Stomach (tissue), 8 donors: ENCODE measurements at regions not wholly inside any gene's neighbourhood (a gene's known extent, or its start where the extent isn't known, plus 50 kb on each side); places are given as distances from the start of the nearest gene placed in this dataset.

Source experiments
- DNase-seq, 2 donors: peaks; one replicate each; pipeline versions ENCODE4 v3.0.0 to v3.0.0-alpha.2; 2013 to 2019
- H3K27ac ChIP-seq, 5 donors: fragments of 200-600 bp in 4 of 5; sonication (generic) in 4 of 5; one replicate each; pipeline ENCODE4 v1.5.1; 2013 to 2019; ENCODE audit warnings: mild to moderate bottlenecking in 1 of 5, moderate library complexity in 1 of 5
- H3K27me3 ChIP-seq, 3 donors: fragments of 200-600 bp; sonication (generic); one replicate each; pipeline ENCODE4 v1.5.1; 2017 to 2019; ENCODE audit warnings: mixed run types in 1 of 3
- H3K36me3 ChIP-seq, 4 donors: fragments of 200-600 bp; sonication (generic); 1 replicate in 3 of 4; 2 replicates in 1 of 4; pipeline ENCODE4 v1.5.1; 2016 to 2019
- H3K4me1 ChIP-seq, 4 donors: fragments of 200-600 bp; sonication (generic); one replicate each; pipeline ENCODE4 v1.5.1; 2016 to 2019
- H3K4me3 ChIP-seq, 4 donors: fragments of 200-600 bp; sonication (generic) in 3 of 4; one replicate each; pipeline ENCODE4 v1.5.1; 2016 to 2019; ENCODE audit warnings: mild to moderate bottlenecking in 1 of 4
- H3K9me3 ChIP-seq, 4 donors: fragments of 200-600 bp; sonication (generic); one replicate each; pipeline ENCODE4 v1.5.1; 2016 to 2019
- EP300 ChIP-seq: sonication (generic); formaldehyde crosslinking; IDR thresholded peaks from one replicate; pipeline ENCODE4 v1.6.1; 2017; ENCODE audit warnings: antibody characterized with exemption
- POLR2A ChIP-seq, 4 donors: fragments of 450-650 bp; IDR thresholded peaks; one replicate each; pipeline ENCODE4 v1.6.1; 2016; ENCODE audit warnings: antibody characterized with exemption in 4 of 4, control low read depth in 2 of 4, mild to moderate bottlenecking in 1 of 4, moderate library complexity in 1 of 4
- POLR2AphosphoS5 ChIP-seq, 3 donors: sonication (generic); formaldehyde crosslinking; IDR thresholded peaks; one replicate each; pipeline ENCODE4 v1.6.1; 2016; ENCODE audit warnings: antibody characterized with exemption in 3 of 3
- WGBS, 5 donors: extraction: QIAGEN DNeasy Blood & Tissue Kit in 3 of 5; methylation state at CpG; one replicate each; pipeline versions ENCODE4 v1.1.5 to v1.1.7; 2013 to 2018; 5-methylcytosine and 5-hydroxymethylcytosine counted together
- intact Hi-C: fragments of 100-400 bp; cut with DNase I; formaldehyde crosslinking; loops from one replicate; pipeline ENCODE4 v1.15.1; 2023; ENCODE audit warnings: low total_unique reads
- TF ChIP-seq, protein P1 (sequence below), 7 experiments: fragments of 450-650 bp in 4 of 7; fragments of 200-600 bp in 3 of 7; sonication (generic) in 3 of 7; IDR thresholded peaks; one replicate each; pipeline ENCODE4 v1.5.1; 2016 to 2019; ENCODE audit warnings: antibody characterized with exemption in 7 of 7, control low read depth in 2 of 7, mild to moderate bottlenecking in 1 of 7
- donor health status: healthy with polysubstance abuse.
- donor health status: Bipolar disorder and iron deficiency.
- donor health status: healthy.

DNA sequence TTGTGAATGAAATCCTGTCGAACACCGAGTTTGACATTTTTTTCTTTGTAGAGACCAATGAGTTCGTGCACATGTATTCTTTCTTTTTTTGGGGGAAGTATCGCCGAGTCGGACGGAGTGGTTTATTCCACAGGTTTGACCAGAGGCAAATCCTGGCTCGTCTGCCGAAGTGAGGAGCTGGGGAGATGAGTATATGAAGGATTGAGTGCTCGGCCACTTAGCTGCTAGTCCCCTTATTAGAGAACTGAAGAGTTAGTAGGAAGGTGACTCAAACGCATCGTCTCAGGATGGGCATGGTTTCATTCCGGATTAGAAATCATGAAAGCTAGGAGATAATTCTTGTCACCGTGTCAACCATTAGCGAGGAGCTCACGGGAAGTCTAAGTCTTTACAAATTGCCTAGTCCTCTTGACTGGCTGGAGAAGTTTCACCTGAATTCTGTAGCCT is 154.7 kb upstream of the GOLIM4 start:
- no peaks in the 10 kb centered on the region for H3K36me3 ChIP-seq
- H3K4me3 ChIP-seq: peak overlapping the region; percentile 47 to 88 (median 74)
- H3K27ac ChIP-seq: peak overlapping the region in 2 of 5 donors; percentile 76 to 79
- peaks cover 9 to 31% (median 27%) of the 10 kb centered on the region in 4 donors for H3K4me1 ChIP-seq
- peaks cover 0 to 4% (median 2%) of the 10 kb centered on the region in 4 donors for H3K9me3 ChIP-seq
- TF ChIP-seq, protein P1, sequence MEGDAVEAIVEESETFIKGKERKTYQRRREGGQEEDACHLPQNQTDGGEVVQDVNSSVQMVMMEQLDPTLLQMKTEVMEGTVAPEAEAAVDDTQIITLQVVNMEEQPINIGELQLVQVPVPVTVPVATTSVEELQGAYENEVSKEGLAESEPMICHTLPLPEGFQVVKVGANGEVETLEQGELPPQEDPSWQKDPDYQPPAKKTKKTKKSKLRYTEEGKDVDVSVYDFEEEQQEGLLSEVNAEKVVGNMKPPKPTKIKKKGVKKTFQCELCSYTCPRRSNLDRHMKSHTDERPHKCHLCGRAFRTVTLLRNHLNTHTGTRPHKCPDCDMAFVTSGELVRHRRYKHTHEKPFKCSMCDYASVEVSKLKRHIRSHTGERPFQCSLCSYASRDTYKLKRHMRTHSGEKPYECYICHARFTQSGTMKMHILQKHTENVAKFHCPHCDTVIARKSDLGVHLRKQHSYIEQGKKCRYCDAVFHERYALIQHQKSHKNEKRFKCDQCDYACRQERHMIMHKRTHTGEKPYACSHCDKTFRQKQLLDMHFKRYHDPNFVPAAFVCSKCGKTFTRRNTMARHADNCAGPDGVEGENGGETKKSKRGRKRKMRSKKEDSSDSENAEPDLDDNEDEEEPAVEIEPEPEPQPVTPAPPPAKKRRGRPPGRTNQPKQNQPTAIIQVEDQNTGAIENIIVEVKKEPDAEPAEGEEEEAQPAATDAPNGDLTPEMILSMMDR (IDR thresholded peaks at IDR 0.05): no peak
- TF ChIP-seq POLR2AphosphoS5 (IDR thresholded peaks at IDR 0.05) (no peak), EP300 (no peak), POLR2A (IDR thresholded peaks at IDR 0.05) (no peak)
- intact Hi-C loops: no loop called here
- WGBS, 5 donors: 4 to 11% (median 6%) methylated on average over 16 of the region's 16 CpGs
- peaks cover 0 to 42% (median 20%) of the 10 kb centered on the region in 3 donors for H3K27me3 ChIP-seq
- no peak for DNase-seq

DNA sequence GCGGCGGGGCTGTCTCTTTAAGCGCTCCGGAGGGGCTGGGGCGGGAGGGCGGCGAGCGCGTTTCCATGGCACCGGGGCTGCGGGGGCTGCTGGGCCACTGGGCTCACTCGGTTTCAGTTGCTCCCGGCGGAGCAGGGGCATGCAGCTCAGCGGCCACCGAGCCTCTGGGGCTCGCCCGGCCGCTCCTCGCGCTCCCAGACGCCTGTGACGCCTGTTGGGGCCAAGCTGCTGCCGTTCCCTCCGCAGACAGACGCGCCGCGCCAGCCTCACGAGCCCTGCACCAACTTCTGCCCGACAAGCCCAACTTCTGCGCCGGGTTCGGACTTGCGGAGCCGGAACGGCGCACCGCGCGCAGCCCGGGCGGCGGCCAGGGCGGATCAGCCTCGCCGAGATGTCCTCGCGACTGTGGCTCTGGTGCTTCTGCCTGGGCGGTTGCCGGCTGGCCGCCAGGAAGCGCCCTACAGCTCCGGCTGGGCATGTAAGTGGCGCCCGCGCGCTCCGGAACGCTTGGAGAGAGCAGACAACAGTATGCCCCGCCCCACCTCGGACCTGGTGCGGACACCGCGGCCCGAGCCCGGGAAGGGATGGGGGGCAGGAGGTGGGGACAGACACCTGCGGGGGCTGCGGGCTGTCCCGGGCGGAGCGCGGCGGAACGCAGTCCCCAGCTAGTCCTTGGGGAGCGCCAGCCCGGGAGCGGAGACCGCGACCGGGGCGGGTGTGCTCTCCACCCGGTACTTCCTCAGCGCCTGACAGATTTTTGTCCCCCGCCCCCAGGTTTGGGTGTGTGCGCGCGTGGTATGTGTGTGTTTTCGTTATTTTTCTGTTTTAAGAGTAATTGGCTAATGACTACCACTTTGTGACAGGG is 154.1 kb upstream of the GOLIM4 start:
- TF ChIP-seq POLR2AphosphoS5 (IDR thresholded peaks at IDR 0.05): no peak
- TF ChIP-seq EP300: no peak
- TF ChIP-seq POLR2A (IDR thresholded peaks at IDR 0.05): no peak
- TF ChIP-seq, protein P1 (IDR thresholded peaks at IDR 0.05): no peak
- intact Hi-C loops: no loop called here
- Histone ChIP-seq H3K4me1 (peaks cover 9 to 31% (median 27%) of the 10 kb centered on the region in 4 donors), H3K27me3 (peaks cover 0 to 42% (median 20%) of the 10 kb centered on the region in 3 donors), H3K9me3 (no peaks in the 10 kb centered on the region), H3K36me3 (no peaks in the 10 kb centered on the region), H3K4me3 (peak overlapping the region; percentile 47 to 88 (median 74)), H3K27ac (peak overlapping the region; percentile 45 to 79 (median 72))
- DNase-seq: peak; percentile 70 to 93
- WGBS, 5 donors: 0 to 1% (median 0%) methylated on average over 26 to 89 of the region's 89 CpGs

DNA sequence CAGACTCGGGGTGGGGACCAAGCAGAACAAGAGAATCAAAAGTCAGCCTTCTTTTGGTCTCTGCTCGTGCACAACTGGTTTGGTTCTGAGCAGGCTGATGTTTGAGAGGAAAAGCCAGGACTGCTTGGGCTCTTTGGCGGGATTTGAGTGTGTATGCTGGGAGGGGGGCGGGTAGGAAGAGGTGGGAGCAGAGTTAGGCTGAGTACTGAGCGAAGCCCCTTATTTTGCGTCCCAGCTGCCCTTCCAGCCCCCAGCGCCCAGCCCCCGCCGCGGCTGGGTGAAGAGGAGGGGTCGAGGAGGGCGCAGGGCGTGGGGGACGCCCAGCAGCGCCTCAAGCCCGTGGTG is 153.5 kb upstream of the GOLIM4 start:
- TF ChIP-seq POLR2AphosphoS5 (IDR thresholded peaks at IDR 0.05): no peak
- TF ChIP-seq POLR2A (IDR thresholded peaks at IDR 0.05): no peak
- TF ChIP-seq, protein P1 (IDR thresholded peaks at IDR 0.05): no peak
- TF ChIP-seq EP300: no peak
- WGBS, 5 donors: 0 to 2% (median 1%) methylated on average over 9 to 16 of the region's 16 CpGs
- Histone ChIP-seq H3K36me3 (no peaks in the 10 kb centered on the region), H3K27ac (peak overlapping the region; percentile 45 to 79 (median 72)), H3K27me3 (peaks cover 0 to 42% (median 20%) of the 10 kb centered on the region in 3 donors), H3K4me3 (peak overlapping the region; percentile 47 to 88 (median 74)), H3K9me3 (no peaks in the 10 kb centered on the region), H3K4me1 (peaks cover 9 to 31% (median 27%) of the 10 kb centered on the region in 4 donors)
- intact Hi-C loops: no loop called here
- DNase-seq: no peak

DNA sequence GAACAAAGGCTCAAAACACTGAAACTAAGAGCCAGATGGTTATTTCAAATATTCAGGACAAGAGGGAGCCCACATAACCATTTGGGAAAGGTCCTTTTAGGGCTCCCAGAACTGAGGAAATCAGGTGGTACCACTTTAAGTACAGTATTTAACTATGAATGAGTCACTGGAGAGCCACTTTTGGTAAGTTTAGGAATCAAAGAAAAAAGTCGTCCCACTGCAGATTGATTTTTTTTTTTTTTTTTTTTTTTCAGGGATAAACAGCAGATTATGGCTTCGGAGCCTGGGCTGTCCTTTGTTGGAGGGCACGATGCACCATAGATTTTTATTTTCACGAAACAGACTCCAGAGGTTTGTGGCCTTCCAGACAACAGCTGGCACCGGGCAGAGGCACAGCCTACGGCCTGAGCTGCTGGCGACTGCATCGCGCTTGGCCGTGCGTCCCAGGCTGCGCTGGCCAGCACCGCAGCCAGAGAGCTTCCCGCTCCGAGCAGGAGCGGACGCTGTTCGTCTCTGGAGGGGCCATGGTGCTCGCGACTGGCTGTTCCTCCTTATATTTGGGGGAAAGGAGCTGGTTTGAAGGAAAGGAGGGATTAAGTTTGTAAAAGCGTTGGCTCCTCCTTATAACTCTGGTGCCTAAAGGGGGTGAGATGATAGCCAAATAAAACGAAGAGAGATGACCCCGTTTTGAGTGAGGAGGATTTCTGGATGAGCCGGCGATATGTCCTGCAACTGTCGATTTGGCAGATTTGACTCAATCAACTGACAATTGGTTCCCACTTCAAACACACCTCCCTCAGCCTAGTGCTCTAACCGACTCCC is 152.9 kb upstream of the GOLIM4 start:
- Histone ChIP-seq H3K4me1 (peaks cover 9 to 31% (median 27%) of the 10 kb centered on the region in 4 donors), H3K4me3 (peak overlapping the region; percentile 47 to 88 (median 74)), H3K27ac (peak overlapping the region in 4 of 5 donors; percentile 45 to 79 (median 74)), H3K36me3 (no peaks in the 10 kb centered on the region), H3K27me3 (peaks cover 0 to 42% (median 20%) of the 10 kb centered on the region in 3 donors), H3K9me3 (no peaks in the 10 kb centered on the region)
- WGBS, 5 donors: 0 to 3% (median 2%) methylated on average over 26 to 27 of the region's 27 CpGs
- intact Hi-C loops: no loop called here
- DNase-seq: peak; percentile 29 to 79
- TF ChIP-seq, protein P1 (IDR thresholded peaks at IDR 0.05): no peak
- TF ChIP-seq POLR2AphosphoS5 (IDR thresholded peaks at IDR 0.05) (no peak), POLR2A (IDR thresholded peaks at IDR 0.05) (no peak), EP300 (no peak)
